KMS-11 (cell line): ENCODE measurements at regions not wholly inside any gene's neighbourhood (a gene's known extent, or its start where the extent isn't known, plus 50 kb on each side); places are given as distances from the start of the nearest gene placed in this dataset.

Experiments used
- H2AFZ ChIP-seq: fragments of 200-600 bp; sonication (generic); 2 replicates; pipeline ENCODE4 v1.6.1; 2016; ENCODE audit warnings: antibody characterized with exemption, mixed run types, low read depth
- H3K27ac ChIP-seq: fragments of 200-600 bp; sonication (generic); 2 replicates; pipeline ENCODE4 v1.6.1; 2016; ENCODE audit warnings: mild to moderate bottlenecking, mixed run types
- H3K27me3 ChIP-seq: fragments of 200-600 bp; sonication (generic); 2 replicates; pipeline ENCODE4 v1.6.1; 2017; ENCODE audit warnings: mild to moderate bottlenecking, low read depth, mixed run types, moderate library complexity; ENCODE audit not compliant: insufficient read depth
- H3K36me3 ChIP-seq: fragments of 200-600 bp; sonication (generic); 2 replicates; pipeline ENCODE4 v1.6.1; 2017; ENCODE audit warnings: mild to moderate bottlenecking, mixed run types; ENCODE audit not compliant: insufficient read depth
- H3K4me1 ChIP-seq: fragments of 200-600 bp; sonication (generic); 2 replicates; pipeline ENCODE4 v1.6.1; 2016; ENCODE audit warnings: mild to moderate bottlenecking, low read depth, mixed run types; ENCODE audit not compliant: poor library complexity, severe bottlenecking
- H3K4me2 ChIP-seq: fragments of 200-600 bp; sonication (generic); 2 replicates; pipeline ENCODE4 v1.7.0; 2016; ENCODE audit warnings: mild to moderate bottlenecking, mixed run types
- H3K4me3 ChIP-seq: fragments of 200-600 bp; sonication (generic); IDR thresholded peaks from 2 replicates; pipeline ENCODE4 v1.6.1; 2017; ENCODE audit warnings: low read depth, low read length, mixed read lengths; ENCODE audit not compliant: insufficient read depth
- H3K79me2 ChIP-seq: fragments of 200-600 bp; sonication (generic); 2 replicates; pipeline ENCODE4 v1.6.1; 2016; ENCODE audit warnings: low read depth, mixed run types; ENCODE audit not compliant: insufficient read depth
- H3K9ac ChIP-seq: fragments of 200-600 bp; sonication (generic); 2 replicates; pipeline ENCODE4 v1.6.1; 2016; ENCODE audit warnings: mild to moderate bottlenecking, mixed run types
- H4K20me1 ChIP-seq: fragments of 200-600 bp; sonication (generic); 2 replicates; pipeline ENCODE4 v1.6.1; 2016; ENCODE audit warnings: mild to moderate bottlenecking, mixed run types; ENCODE audit not compliant: insufficient read depth
- CTCF ChIP-seq: fragments of 200-600 bp; sonication (generic); conservative IDR thresholded peaks from 2 replicates; pipeline ENCODE4 v1.6.1; 2017; ENCODE audit warnings: low read depth, mild to moderate bottlenecking, antibody characterized with exemption, low read length, moderate library complexity, mixed read lengths

- no peak overlapping the region for H3K27ac ChIP-seq
- no peaks in the 10 kb centered on the region for H4K20me1 ChIP-seq
- H3K79me2 ChIP-seq = no peaks in the 10 kb centered on the region
- no peaks in the 10 kb centered on the region for H3K4me1 ChIP-seq
- no peak overlapping the region for H3K9ac ChIP-seq
- no peak for TF ChIP-seq CTCF
- no peak overlapping the region for H3K4me2 ChIP-seq
- no peaks in the 10 kb centered on the region for H3K36me3 ChIP-seq
- H2AFZ ChIP-seq = no peak overlapping the region
- H3K27me3 ChIP-seq = no peaks in the 10 kb centered on the region
- H3K4me3 ChIP-seq = no peak overlapping the region
Observed at GRCh38 chr17:22272363-22273146, 580.2 kb downstream of the KCNJ18 start.

GRCh38 chr17:22273308-22273707 lies 581.0 kb downstream of the KCNJ18 start:
- Histone ChIP-seq H3K4me1 (no peaks in the 10 kb centered on the region), H3K4me3 (no peak overlapping the region), H4K20me1 (no peaks in the 10 kb centered on the region), H2AFZ (no peak overlapping the region), H3K27ac (no peak overlapping the region), H3K79me2 (no peaks in the 10 kb centered on the region), H3K36me3 (no peaks in the 10 kb centered on the region), H3K4me2 (no peak overlapping the region), H3K27me3 (no peaks in the 10 kb centered on the region), H3K9ac (no peak overlapping the region)
- TF ChIP-seq CTCF = no peak

- Histone ChIP-seq H3K79me2 (no peaks in the 10 kb centered on the region), H3K36me3 (no peaks in the 10 kb centered on the region), H3K4me3 (no peak overlapping the region), H4K20me1 (no peaks in the 10 kb centered on the region), H3K4me2 (no peak overlapping the region), H2AFZ (no peak overlapping the region), H3K4me1 (no peaks in the 10 kb centered on the region), H3K27ac (no peak overlapping the region), H3K27me3 (no peaks in the 10 kb centered on the region), H3K9ac (no peak overlapping the region)
- no peak for TF ChIP-seq CTCF
Observed at GRCh38 chr17:22277595-22277994, 585.3 kb downstream of the KCNJ18 start.

GRCh38 chr17:22278302-22279275 lies 586.3 kb downstream of the KCNJ18 start:
- Histone ChIP-seq H4K20me1 (no peaks in the 10 kb centered on the region), H3K27me3 (no peaks in the 10 kb centered on the region), H3K27ac (no peak overlapping the region), H3K4me1 (no peaks in the 10 kb centered on the region), H2AFZ (no peak overlapping the region), H3K36me3 (no peaks in the 10 kb centered on the region), H3K79me2 (no peaks in the 10 kb centered on the region), H3K4me3 (no peak overlapping the region), H3K4me2 (no peak overlapping the region), H3K9ac (no peak overlapping the region)
- TF ChIP-seq CTCF = no peak
